GM12873 (cell line): ENCODE measurements at regions not wholly inside any gene's neighbourhood (a gene's known extent, or its start where the extent isn't known, plus 50 kb on each side); places are given as distances from the start of the nearest gene placed in this dataset.
A peak's percentile ranks its signal among the peaks of the same experiment; 100 is the strongest.

Experiments used
- TF ChIP-seq, protein P1 (sequence below): IDR thresholded peaks from 2 replicates; pipeline ENCODE4 v1.5.1; 2012; ENCODE audit warnings: low read depth, mild to moderate bottlenecking, moderate library complexity, low read length, control low read depth; ENCODE audit not compliant: insufficient read depth; ENCODE audit errors: missing control alignments

DNA sequence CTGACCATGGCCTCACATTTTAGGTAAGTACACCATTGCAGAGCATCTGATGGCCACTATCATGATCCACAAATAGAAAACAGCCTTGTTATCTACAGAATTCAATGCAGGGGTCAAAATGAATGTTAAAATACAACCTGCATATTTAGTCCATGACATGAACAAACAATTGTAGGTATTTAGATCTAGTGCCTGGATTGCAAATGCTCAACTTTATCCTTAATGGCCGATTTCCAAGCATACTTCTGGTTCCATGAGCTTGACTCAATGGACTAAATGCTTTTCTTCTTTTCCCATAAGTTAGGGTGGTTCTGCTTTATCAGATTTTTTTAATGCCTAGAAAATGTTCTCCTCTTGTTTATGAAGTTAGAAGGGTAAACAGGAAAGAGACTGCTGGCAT lies 139.2 kb upstream of the TTC29 start:
- TF ChIP-seq, protein P1, sequence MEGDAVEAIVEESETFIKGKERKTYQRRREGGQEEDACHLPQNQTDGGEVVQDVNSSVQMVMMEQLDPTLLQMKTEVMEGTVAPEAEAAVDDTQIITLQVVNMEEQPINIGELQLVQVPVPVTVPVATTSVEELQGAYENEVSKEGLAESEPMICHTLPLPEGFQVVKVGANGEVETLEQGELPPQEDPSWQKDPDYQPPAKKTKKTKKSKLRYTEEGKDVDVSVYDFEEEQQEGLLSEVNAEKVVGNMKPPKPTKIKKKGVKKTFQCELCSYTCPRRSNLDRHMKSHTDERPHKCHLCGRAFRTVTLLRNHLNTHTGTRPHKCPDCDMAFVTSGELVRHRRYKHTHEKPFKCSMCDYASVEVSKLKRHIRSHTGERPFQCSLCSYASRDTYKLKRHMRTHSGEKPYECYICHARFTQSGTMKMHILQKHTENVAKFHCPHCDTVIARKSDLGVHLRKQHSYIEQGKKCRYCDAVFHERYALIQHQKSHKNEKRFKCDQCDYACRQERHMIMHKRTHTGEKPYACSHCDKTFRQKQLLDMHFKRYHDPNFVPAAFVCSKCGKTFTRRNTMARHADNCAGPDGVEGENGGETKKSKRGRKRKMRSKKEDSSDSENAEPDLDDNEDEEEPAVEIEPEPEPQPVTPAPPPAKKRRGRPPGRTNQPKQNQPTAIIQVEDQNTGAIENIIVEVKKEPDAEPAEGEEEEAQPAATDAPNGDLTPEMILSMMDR, result no peak

- TF ChIP-seq, protein P1, result no peak
Measured at GRCh38 chr4:147085781-147086180, 140.1 kb upstream of the TTC29 start.

GRCh38 chr4:147088146-147088545 lies 142.5 kb upstream of the TTC29 start:
- TF ChIP-seq, protein P1, result no peak

DNA sequence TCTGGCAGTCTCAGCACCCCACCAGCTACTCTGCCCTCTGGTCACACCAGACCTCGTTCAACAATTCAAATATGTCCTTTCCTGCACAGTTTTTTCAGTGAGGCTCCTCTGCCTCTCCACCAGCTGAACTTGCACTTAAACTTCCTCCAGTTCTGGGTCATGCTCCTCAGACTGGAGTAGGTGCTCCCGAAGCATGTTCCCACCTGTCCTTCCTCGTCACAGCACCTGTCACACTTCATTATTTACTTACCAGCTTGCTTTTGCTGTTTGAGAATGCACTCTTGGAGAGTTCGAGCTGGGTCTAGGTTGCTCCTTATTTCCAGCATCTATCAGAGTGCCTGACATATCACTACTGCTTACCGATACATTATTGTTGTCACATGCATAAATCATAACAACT lies 144.8 kb upstream of the TTC29 start:
- TF ChIP-seq, protein P1, result no peak

- TF ChIP-seq, protein P1, result no peak
Measured at GRCh38 chr4:147093206-147093605, 147.5 kb upstream of the TTC29 start.

DNA sequence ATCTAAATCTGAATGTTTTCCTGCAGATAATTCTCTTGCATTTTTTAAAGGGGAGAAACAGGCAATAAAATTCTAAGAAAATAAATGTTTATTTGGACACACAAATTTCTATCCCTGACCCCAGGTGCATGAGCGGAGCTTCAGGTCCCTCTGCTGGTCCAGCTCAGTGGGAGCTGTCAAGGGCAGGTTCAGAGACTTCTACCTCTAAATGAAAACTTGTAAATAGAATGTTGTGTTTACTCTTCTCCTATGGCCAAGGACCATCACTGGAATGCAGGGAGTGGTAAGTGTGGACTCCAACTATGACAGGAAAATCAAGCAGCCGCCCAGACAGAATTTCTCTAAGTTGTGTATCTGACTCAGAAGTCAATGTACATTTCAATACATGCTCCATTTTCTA lies 148.6 kb upstream of the TTC29 start:
- TF ChIP-seq, protein P1, result peak; percentile 12

GRCh38 chr4:147096667-147097604 lies 151.3 kb upstream of the TTC29 start:
- TF ChIP-seq, protein P1, result peak; percentile 48
